Omental fat pad (tissue), 3 donors: ENCODE measurements at regions not wholly inside any gene's neighbourhood (a gene's known extent, or its start where the extent isn't known, plus 50 kb on each side); places are given as distances from the start of the nearest gene placed in this dataset.

Experiments used
- ATAC-seq: fragments of 150-250 bp; one replicate; pipeline ENCODE4 v1.9.1; 2016; ENCODE audit warnings: mild to moderate bottlenecking, moderate library complexity; ENCODE audit not compliant: low FRiP score
- DNase-seq: peaks from one replicate; pipeline ENCODE4 v3.0.0-alpha.2; 2019; ENCODE audit warnings: low spot score
- CTCF ChIP-seq, 3 donors: fragments of 450-650 bp; IDR thresholded peaks; one replicate each; pipeline ENCODE4 v1.5.1; 2016 to 2017; ENCODE audit warnings: antibody characterized with exemption in 3 of 3, mild to moderate bottlenecking in 3 of 3, moderate library complexity in 2 of 3

GRCh38 chr14:43041976-43042375 lies 1435.3 kb downstream of the LRFN5 start:
- ATAC-seq (no peak), DNase-seq (no peak)
- no peak for TF ChIP-seq CTCF (IDR thresholded peaks at IDR 0.05)

- ATAC-seq = no peak
- DNase-seq = no peak
- no peak for TF ChIP-seq CTCF (IDR thresholded peaks at IDR 0.05)
Measured at GRCh38 chr14:43041207-43041606, 1434.5 kb downstream of the LRFN5 start.

GRCh38 chr14:43039881-43040280 lies 1433.2 kb downstream of the LRFN5 start:
- ATAC-seq = no peak
- DNase-seq = no peak
- TF ChIP-seq CTCF (IDR thresholded peaks at IDR 0.05) = no peak

- ATAC-seq (no peak), DNase-seq (no peak)
- no peak for TF ChIP-seq CTCF (IDR thresholded peaks at IDR 0.05)
Measured at GRCh38 chr14:43031598-43031997, 1424.9 kb downstream of the LRFN5 start.

GRCh38 chr14:43022094-43022800 lies 1415.6 kb downstream of the LRFN5 start:
- TF ChIP-seq CTCF (IDR thresholded peaks at IDR 0.05) = no peak

GRCh38 chr14:43019826-43020225 lies 1413.2 kb downstream of the LRFN5 start:
- DNase-seq = no peak
- TF ChIP-seq CTCF (IDR thresholded peaks at IDR 0.05) = no peak
- no peak for ATAC-seq

More at GRCh38 chr14:43022094-43022800, 1415.6 kb downstream of the LRFN5 start:
- no peak for ATAC-seq
- no peak for DNase-seq

- DNase-seq (no peak), ATAC-seq (no peak)
- TF ChIP-seq CTCF (IDR thresholded peaks at IDR 0.05) = no peak
Measured at GRCh38 chr14:43014338-43014737, 1407.7 kb downstream of the LRFN5 start.
